ENCODE measurements at regions not wholly inside any gene's neighbourhood (a gene's known extent, or its start where the extent isn't known, plus 50 kb on each side); places are given as distances from the start of the nearest gene placed in this dataset.

GRCh38 chr7:82592416-82592815 lies 148.8 kb upstream of the CACNA2D1 start:
- Histone ChIP-seq H3K4me3 (ENCODE audit: low read depth in 2 of 2, low read length in 2 of 2) (no peak overlapping the region), H3K27ac (ENCODE audit: low read length) (no peak overlapping the region), H3K9me3 (ENCODE audit: control insufficient read depth, insufficient read depth, low read depth, low read length) (no peaks in the 10 kb centered on the region), H3K4me1 (ENCODE audit: control insufficient read depth, insufficient read depth, low read length) (no peaks in the 10 kb centered on the region), H3K36me3 (ENCODE audit: control insufficient read depth, insufficient read depth, low read length) (no peaks in the 10 kb centered on the region), H3K27me3 (ENCODE audit: control insufficient read depth, insufficient read depth, low read length) (no peaks in the 10 kb centered on the region)
- CTCF ChIA-PET, result no interaction called here
- ATAC-seq (no peak), DNase-seq (ENCODE audit: low read depth, low spot score) (no peak)
- no TSS peak for BruUV-seq (replicated peaks)
- POLR2A ChIA-PET, result no interaction called here
- in situ Hi-C loops (cut with HindIII; ENCODE audit: low pct_unique_long_range_greater_than_20kb, low sequenced_read_pairs) (no loop called here), intact Hi-C loops (cut with micrococcal nuclease; ENCODE audit: unreplicated experiment) (no loop called here)
- TF ChIP-seq, protein P1, sequence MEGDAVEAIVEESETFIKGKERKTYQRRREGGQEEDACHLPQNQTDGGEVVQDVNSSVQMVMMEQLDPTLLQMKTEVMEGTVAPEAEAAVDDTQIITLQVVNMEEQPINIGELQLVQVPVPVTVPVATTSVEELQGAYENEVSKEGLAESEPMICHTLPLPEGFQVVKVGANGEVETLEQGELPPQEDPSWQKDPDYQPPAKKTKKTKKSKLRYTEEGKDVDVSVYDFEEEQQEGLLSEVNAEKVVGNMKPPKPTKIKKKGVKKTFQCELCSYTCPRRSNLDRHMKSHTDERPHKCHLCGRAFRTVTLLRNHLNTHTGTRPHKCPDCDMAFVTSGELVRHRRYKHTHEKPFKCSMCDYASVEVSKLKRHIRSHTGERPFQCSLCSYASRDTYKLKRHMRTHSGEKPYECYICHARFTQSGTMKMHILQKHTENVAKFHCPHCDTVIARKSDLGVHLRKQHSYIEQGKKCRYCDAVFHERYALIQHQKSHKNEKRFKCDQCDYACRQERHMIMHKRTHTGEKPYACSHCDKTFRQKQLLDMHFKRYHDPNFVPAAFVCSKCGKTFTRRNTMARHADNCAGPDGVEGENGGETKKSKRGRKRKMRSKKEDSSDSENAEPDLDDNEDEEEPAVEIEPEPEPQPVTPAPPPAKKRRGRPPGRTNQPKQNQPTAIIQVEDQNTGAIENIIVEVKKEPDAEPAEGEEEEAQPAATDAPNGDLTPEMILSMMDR (IDR thresholded peaks at IDR 0.05), result no peak
- TF ChIP-seq TCF7L2 (IDR thresholded peaks at IDR 0.05; ENCODE audit: low read depth, low read length), result no peak
- TF ChIP-seq, protein P2, sequence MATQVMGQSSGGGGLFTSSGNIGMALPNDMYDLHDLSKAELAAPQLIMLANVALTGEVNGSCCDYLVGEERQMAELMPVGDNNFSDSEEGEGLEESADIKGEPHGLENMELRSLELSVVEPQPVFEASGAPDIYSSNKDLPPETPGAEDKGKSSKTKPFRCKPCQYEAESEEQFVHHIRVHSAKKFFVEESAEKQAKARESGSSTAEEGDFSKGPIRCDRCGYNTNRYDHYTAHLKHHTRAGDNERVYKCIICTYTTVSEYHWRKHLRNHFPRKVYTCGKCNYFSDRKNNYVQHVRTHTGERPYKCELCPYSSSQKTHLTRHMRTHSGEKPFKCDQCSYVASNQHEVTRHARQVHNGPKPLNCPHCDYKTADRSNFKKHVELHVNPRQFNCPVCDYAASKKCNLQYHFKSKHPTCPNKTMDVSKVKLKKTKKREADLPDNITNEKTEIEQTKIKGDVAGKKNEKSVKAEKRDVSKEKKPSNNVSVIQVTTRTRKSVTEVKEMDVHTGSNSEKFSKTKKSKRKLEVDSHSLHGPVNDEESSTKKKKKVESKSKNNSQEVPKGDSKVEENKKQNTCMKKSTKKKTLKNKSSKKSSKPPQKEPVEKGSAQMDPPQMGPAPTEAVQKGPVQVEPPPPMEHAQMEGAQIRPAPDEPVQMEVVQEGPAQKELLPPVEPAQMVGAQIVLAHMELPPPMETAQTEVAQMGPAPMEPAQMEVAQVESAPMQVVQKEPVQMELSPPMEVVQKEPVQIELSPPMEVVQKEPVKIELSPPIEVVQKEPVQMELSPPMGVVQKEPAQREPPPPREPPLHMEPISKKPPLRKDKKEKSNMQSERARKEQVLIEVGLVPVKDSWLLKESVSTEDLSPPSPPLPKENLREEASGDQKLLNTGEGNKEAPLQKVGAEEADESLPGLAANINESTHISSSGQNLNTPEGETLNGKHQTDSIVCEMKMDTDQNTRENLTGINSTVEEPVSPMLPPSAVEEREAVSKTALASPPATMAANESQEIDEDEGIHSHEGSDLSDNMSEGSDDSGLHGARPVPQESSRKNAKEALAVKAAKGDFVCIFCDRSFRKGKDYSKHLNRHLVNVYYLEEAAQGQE (IDR thresholded peaks at IDR 0.05; ENCODE audit: insufficient read depth in 1 of 2, low read depth in 2 of 2, low read length in 1 of 2), result no peak
- no peak for TF ChIP-seq POLR2AphosphoS5 (IDR thresholded peaks at IDR 0.05; ENCODE audit: low read depth, low read length)
- TF ChIP-seq SIN3A (IDR thresholded peaks at IDR 0.05; ENCODE audit: borderline replicate concordance, insufficient read depth, low read depth, low read length), result no peak

GRCh38 chr7:82579047-82579446 lies 135.5 kb upstream of the CACNA2D1 start:
- no peak for TF ChIP-seq POLR2AphosphoS5 (IDR thresholded peaks at IDR 0.05; ENCODE audit: low read depth, low read length)
- TF ChIP-seq, protein P2 (IDR thresholded peaks at IDR 0.05; ENCODE audit: insufficient read depth in 1 of 2, low read depth in 2 of 2, low read length in 1 of 2), result no peak
- TF ChIP-seq TCF7L2 (IDR thresholded peaks at IDR 0.05; ENCODE audit: low read depth, low read length), result no peak
- TF ChIP-seq SIN3A (IDR thresholded peaks at IDR 0.05; ENCODE audit: borderline replicate concordance, insufficient read depth, low read depth, low read length), result no peak
- TF ChIP-seq, protein P1 (IDR thresholded peaks at IDR 0.05), result no peak
- no peaks in the 10 kb centered on the region for H3K4me1 ChIP-seq (ENCODE audit: control insufficient read depth, insufficient read depth, low read length)
- no peak overlapping the region for H3K27ac ChIP-seq (ENCODE audit: low read length)
- no peak overlapping the region for H3K4me3 ChIP-seq (ENCODE audit: low read depth in 2 of 2, low read length in 2 of 2)
- no TSS peak for BruUV-seq (replicated peaks)
- H3K27me3 ChIP-seq (ENCODE audit: control insufficient read depth, insufficient read depth, low read length), result no peaks in the 10 kb centered on the region
- DNase-seq (ENCODE audit: low read depth, low spot score) (no peak), ATAC-seq (no peak)
- ChIA-PET POLR2A (no interaction called here), CTCF (no interaction called here)
- H3K9me3 ChIP-seq (ENCODE audit: control insufficient read depth, insufficient read depth, low read depth, low read length), result no peaks in the 10 kb centered on the region
- H3K36me3 ChIP-seq (ENCODE audit: control insufficient read depth, insufficient read depth, low read length), result no peaks in the 10 kb centered on the region
- in situ Hi-C loops (cut with HindIII; ENCODE audit: low pct_unique_long_range_greater_than_20kb, low sequenced_read_pairs) (no loop called here), intact Hi-C loops (cut with micrococcal nuclease; ENCODE audit: unreplicated experiment) (loop anchor here (10.0 kb wide), 1 partner anchor 134 kb away; the partner anchor contains the start of gene CACNA2D1)
